ENCODE measurements at regions not wholly inside any gene's neighbourhood (a gene's known extent, or its start where the extent isn't known, plus 50 kb on each side); places are given as distances from the start of the nearest gene placed in this dataset.
A peak's percentile ranks its signal among the peaks of the same experiment; 100 is the strongest.

- DNase-seq, result no peak
- H3K4me1 ChIP-seq (ENCODE audit: low read length), result no peaks in the 10 kb centered on the region
- H3K9me2 ChIP-seq (replicated peaks; ENCODE audit: insufficient read depth, low read length), result no peaks in the 10 kb centered on the region
- no peaks in the 10 kb centered on the region for H4K20me1 ChIP-seq (ENCODE audit: insufficient read depth, low read length)
- H3K36me3 ChIP-seq (replicated peaks; ENCODE audit: insufficient read depth, low read length), result no peaks in the 10 kb centered on the region
- TF ChIP-seq CTCF (IDR thresholded peaks at IDR 0.05; ENCODE audit: low read length) (no peak), EZH2phosphoT487 (IDR thresholded peaks at IDR 0.05; ENCODE audit: low read length) (no peak), EZH2 (optimal IDR thresholded peaks at IDR 0.05; ENCODE audit: low read depth, low read length) (no peak)
- H3K9ac ChIP-seq (ENCODE audit: low read length), result no peak overlapping the region
- H3K4me2 ChIP-seq (ENCODE audit: low read depth, low read length), result no peak overlapping the region
- no peak overlapping the region for H3K4me3 ChIP-seq (ENCODE audit: low read length)
- no peaks in the 10 kb centered on the region for H3K9me3 ChIP-seq (replicated peaks; ENCODE audit: insufficient read depth, low read length)
- H3F3A ChIP-seq (ENCODE audit: insufficient read depth, low read length), result no peaks in the 10 kb centered on the region
- no peaks in the 10 kb centered on the region for H3K79me2 ChIP-seq (ENCODE audit: low read length)
- H3K27ac ChIP-seq (ENCODE audit: low read length), result no peak overlapping the region
- no peaks in the 10 kb centered on the region for H3K27me3 ChIP-seq (replicated peaks; ENCODE audit: insufficient read depth, low read length)
- H2AFZ ChIP-seq (ENCODE audit: low read length), result no peak overlapping the region
Observed at GRCh38 chr4:124918559-124919122, 206.1 kb upstream of the ANKRD50 start.

GRCh38 chr4:124915073-124915472, 202.5 kb upstream of the ANKRD50 start:
- no peaks in the 10 kb centered on the region for H3K27me3 ChIP-seq (replicated peaks; ENCODE audit: insufficient read depth, low read length)
- H4K20me1 ChIP-seq (ENCODE audit: insufficient read depth, low read length), result no peaks in the 10 kb centered on the region
- H3K9ac ChIP-seq (ENCODE audit: low read length), result no peak overlapping the region
- no peaks in the 10 kb centered on the region for H3F3A ChIP-seq (ENCODE audit: insufficient read depth, low read length)
- H3K27ac ChIP-seq (ENCODE audit: low read length), result no peak overlapping the region
- H3K4me3 ChIP-seq (ENCODE audit: low read length), result no peak overlapping the region
- H3K79me2 ChIP-seq (ENCODE audit: low read length), result no peaks in the 10 kb centered on the region
- TF ChIP-seq EZH2 (optimal IDR thresholded peaks at IDR 0.05; ENCODE audit: low read depth, low read length) (no peak), CTCF (IDR thresholded peaks at IDR 0.05; ENCODE audit: low read length) (no peak), EZH2phosphoT487 (IDR thresholded peaks at IDR 0.05; ENCODE audit: low read length) (no peak)
- DNase-seq, result no peak
- no peaks in the 10 kb centered on the region for H3K9me2 ChIP-seq (replicated peaks; ENCODE audit: insufficient read depth, low read length)
- no peaks in the 10 kb centered on the region for H3K4me1 ChIP-seq (ENCODE audit: low read length)
- H2AFZ ChIP-seq (ENCODE audit: low read length), result no peak overlapping the region
- H3K36me3 ChIP-seq (replicated peaks; ENCODE audit: insufficient read depth, low read length), result no peaks in the 10 kb centered on the region
- H3K9me3 ChIP-seq (replicated peaks; ENCODE audit: insufficient read depth, low read length), result no peaks in the 10 kb centered on the region
- no peak overlapping the region for H3K4me2 ChIP-seq (ENCODE audit: low read depth, low read length)

- Histone ChIP-seq H3K4me3 (ENCODE audit: low read length) (no peak overlapping the region), H3K9me3 (replicated peaks; ENCODE audit: insufficient read depth, low read length) (no peaks in the 10 kb centered on the region)
- TF ChIP-seq CTCF (IDR thresholded peaks at IDR 0.05; ENCODE audit: low read length) (0 out of 2 replicates have a peak, but pooled peaks have one; percentile 3), EZH2 (optimal IDR thresholded peaks at IDR 0.05; ENCODE audit: low read depth, low read length) (no peak)
Observed at GRCh38 chr4:124913237-124913636, 200.7 kb upstream of the ANKRD50 start.

More at GRCh38 chr4:124913237-124913636, 200.7 kb upstream of the ANKRD50 start:
- H2AFZ ChIP-seq (ENCODE audit: low read length), result no peak overlapping the region
- no peak overlapping the region for H3K4me2 ChIP-seq (ENCODE audit: low read depth, low read length)
- no peaks in the 10 kb centered on the region for H3F3A ChIP-seq (ENCODE audit: insufficient read depth, low read length)
- no peaks in the 10 kb centered on the region for H3K4me1 ChIP-seq (ENCODE audit: low read length)
- no peaks in the 10 kb centered on the region for H3K79me2 ChIP-seq (ENCODE audit: low read length)
- H3K9ac ChIP-seq (ENCODE audit: low read length), result no peak overlapping the region
- no peaks in the 10 kb centered on the region for H4K20me1 ChIP-seq (ENCODE audit: insufficient read depth, low read length)
- H3K9me2 ChIP-seq (replicated peaks; ENCODE audit: insufficient read depth, low read length), result no peaks in the 10 kb centered on the region
- H3K36me3 ChIP-seq (replicated peaks; ENCODE audit: insufficient read depth, low read length), result no peaks in the 10 kb centered on the region
- DNase-seq, result no peak
- no peak overlapping the region for H3K27ac ChIP-seq (ENCODE audit: low read length)
- H3K27me3 ChIP-seq (replicated peaks; ENCODE audit: insufficient read depth, low read length), result no peaks in the 10 kb centered on the region
